ENCODE measurements at regions not wholly inside any gene's neighbourhood (a gene's known extent, or its start where the extent isn't known, plus 50 kb on each side); places are given as distances from the start of the nearest gene placed in this dataset.

GRCh38 chr20:50258790-50259483, 68.3 kb downstream of the CEBPB start:
- DNase-seq (ENCODE audit: low read depth, low spot score): no peak

GRCh38 chr20:50259705-50260478, 69.3 kb downstream of the CEBPB start:
- no peak for DNase-seq (ENCODE audit: low read depth, low spot score)

DNA sequence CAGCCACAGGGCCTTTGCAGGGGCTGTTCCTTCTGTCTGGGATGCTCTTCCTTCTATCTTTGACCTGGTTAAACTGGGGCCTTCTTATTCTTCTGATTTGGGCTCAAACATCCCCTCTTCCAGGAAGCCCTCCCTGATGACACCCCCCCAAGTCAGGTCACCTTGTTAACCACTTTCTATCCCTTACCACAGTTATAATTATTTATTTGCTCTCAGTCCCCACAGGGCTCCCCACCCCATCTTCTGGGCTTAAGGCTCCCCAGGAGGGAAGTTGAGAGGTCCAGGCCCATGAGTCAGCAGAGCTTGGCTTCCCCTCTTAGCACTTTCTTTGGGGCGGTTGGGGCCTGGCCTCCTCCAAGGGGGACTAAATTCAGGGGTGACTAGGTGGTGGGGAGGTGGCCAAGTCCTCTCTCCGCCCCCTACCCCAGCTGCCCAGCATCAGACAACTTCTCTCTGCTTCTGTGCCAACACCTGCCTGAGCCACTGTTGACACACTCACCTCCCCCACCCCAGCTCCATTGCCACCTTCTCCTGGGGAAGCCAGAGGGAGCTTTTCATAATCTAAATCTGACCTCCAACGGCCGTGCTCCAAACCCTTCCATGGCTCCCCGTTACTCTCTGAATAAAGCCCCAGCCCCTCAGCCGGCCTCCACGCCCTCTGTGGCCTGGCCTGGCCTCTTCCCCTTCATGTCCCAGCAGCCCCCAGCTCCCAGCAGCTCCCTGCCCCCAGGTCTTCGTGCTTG, 70.0 kb downstream of the CEBPB start:
- DNase-seq (ENCODE audit: low read depth, low spot score): no peak

- DNase-seq (ENCODE audit: low read depth, low spot score): no peak
Measured at GRCh38 chr20:50261471-50262212, 71.0 kb downstream of the CEBPB start.

GRCh38 chr20:50263831-50264230, 73.2 kb downstream of the CEBPB start:
- no peak for DNase-seq (ENCODE audit: low read depth, low spot score)

DNA sequence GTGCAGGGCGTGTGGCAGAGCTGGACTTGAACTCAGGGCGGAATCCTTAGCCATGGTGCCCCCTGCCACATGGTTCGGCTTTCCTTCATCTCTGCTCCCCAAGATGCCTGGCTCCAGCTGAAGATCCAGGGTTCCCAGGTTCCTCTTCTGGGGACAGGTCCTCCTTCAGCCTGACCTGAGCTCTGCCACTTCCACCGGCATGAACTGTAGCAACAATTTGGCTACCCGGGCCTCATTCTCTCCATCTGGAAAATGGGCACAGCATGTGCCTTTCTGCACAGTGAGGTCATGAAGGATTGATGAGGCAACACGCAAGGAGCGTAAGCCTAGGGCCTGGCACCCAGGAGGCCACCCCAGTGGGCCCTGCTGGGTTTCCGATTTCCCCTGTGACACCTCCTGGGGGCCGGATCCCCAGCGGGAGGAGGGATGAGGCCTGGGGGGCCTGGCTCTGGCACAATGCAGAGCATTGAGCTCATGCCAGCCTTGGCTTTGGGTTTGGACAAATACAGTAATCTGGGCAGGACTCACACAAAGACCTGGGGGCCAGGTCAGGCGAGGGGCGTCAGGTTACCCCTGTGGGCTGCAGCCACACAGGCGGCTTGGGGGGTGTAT, 74.0 kb downstream of the CEBPB start:
- no peak for DNase-seq (ENCODE audit: low read depth, low spot score)

- DNase-seq (ENCODE audit: low read depth, low spot score): no peak
Measured at GRCh38 chr20:50265245-50265946, 74.8 kb downstream of the CEBPB start.

DNA sequence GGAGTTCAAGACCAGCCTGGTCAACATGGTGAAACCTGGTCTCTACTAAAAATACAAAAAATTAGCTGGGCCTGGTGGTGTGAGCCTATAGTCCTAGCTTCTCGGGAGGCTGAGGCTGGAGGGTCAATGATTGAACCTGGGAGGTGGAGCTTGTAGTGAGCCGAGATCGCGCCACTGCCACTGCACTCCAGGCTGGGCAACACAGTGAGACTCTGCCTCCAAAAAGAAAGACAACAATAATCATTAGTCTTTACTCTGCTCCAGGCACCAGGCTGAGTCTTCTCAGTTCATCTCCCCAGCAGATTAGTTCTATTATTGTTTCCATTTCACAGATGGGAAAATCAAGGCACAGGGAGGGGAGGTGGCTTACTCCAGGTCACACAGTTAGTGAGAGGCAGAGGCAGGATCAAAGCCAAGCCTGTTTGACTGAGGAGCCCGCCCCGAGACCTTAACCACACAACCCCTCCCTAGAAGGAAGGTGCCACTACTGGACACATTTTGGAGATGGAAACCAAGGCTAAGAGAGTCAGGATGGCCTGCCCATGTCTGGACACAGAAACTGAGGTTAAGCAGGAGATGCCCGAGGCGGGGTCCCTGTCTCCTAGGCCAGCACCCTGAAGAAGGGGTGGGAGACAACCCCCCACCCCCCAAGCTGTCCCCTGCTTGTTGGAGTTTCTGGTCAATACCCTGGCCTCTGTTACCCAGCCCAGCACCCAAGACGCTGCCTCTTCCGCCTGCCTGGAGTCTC, 75.8 kb downstream of the CEBPB start:
- DNase-seq (ENCODE audit: low read depth, low spot score): no peak

DNA sequence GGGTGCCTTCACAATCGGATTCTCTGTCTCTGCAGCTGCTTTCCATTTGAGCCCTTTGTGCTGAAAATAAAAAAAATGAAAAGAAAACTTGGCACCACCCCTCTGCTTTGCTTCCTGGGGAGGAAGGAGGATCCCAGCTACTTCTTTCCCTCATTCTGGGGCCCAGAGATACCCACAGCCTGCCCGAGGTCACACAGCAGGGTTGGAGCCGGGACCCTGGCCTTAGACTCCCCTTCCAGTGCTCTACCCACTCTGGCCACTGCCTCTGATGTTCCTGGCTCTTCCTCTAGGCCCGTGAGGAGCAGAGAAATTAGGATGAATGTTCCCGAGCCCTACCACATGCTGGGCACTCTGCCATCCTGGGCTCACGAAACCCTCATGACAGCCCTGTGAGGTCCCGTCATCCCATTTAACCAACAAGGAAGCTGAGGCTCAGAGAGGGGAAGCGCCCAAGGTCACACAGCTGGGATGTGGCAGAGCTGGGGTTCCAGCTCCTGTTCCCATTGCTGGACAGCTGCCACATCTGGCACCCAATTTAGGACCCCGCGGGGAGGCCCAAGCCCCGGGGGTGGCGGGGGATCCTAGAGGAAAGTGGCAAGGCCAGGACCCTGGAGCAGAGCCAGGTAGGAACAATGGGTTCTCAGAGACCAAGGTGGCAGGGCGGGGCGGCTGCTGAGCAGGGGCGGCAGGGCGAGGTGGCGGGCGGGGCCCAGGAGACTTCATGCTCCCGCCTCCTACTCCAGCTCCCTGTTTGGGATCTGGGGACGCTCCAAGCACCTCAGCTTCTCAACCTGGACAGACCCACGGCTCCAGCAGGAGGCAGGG, 76.6 kb downstream of the CEBPB start:
- DNase-seq (ENCODE audit: low read depth, low spot score): no peak

GRCh38 chr20:50267866-50268219, 77.2 kb downstream of the CEBPB start:
- no peak for DNase-seq (ENCODE audit: low read depth, low spot score)

DNA sequence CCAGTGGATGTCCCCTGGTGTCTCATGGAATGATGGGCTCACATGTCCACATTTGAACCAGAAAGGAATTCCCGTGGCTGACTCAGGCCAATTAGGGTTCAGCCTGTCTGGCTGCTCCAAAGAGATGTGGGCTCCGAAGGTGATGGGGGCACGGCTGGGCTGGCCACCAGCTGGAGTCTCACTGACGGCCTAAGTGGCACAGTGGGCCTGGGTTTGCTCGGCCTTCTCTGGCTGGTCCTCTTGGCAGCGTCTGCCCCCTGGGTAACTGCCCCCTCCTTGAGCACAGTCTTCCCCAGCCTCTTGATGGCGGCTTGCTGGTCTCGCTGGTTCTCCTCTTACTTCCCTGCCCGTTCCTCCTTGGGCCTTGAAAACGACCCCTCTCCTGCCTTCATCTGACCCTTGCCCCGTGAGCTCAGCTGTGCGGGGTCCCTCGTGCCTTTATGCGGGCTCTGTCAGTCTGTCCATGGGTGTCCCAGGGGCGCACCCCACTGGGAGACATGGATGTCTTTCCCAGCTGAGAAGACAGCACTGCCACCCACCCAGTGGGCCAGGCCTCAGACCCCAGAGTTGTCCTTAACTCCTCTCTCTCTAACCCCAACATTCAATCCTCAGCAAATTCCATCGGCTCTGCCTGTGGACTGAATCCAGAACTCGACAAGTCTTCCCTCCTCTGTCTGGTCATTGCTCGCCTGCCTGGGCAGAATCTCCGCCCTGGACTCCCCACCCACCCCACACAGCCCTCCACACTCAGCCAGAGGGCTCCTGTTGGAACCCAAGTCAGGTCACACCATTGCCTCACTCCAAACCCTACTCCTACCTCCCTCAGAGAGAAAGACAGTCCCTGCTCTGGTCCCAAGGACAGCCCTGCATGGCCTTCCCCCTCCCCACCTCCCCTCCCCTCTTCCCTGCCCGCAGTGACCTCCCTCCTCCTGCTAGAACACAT, 78.7 kb downstream of the CEBPB start:
- DNase-seq (ENCODE audit: low read depth, low spot score): no peak

DNA sequence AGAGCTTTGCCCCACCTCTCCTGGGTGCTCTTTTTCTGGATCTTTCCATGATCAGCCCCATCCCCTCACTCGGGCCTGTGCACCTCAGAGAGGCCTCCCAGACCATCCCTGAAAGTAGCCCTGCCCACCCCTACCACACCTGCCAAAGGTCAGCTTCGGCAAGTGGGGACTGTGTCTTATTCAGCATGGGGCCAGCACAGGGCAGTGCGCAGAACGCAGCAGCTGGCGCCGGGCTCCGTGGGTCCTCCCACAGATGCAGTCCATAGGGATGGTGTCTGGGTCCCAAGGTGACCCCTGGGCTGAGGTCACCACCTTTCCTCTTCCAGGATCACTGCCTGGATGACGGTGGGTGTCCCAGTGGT, 79.4 kb downstream of the CEBPB start:
- DNase-seq (ENCODE audit: low read depth, low spot score): no peak

DNA sequence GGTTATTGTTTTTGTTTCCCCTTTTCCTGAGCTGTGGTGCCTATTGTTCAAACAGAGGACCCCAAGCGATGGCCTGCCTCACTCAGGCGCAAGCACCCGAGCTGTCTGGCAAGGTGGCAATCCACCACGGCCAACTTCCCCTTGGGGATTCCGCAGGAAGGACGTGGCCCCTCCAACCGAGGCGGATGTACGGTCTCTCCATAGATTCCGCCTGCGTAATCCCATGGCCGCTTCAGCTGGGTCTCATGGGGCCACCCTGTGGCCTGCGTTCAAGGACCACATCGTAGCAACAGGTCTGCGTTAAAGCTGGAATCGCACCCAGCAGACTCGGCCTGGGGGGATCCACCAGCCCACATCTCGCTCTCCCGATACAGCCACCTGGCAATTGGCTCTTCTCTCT, 79.9 kb downstream of the CEBPB start:
- DNase-seq (ENCODE audit: low read depth, low spot score): no peak

DNA sequence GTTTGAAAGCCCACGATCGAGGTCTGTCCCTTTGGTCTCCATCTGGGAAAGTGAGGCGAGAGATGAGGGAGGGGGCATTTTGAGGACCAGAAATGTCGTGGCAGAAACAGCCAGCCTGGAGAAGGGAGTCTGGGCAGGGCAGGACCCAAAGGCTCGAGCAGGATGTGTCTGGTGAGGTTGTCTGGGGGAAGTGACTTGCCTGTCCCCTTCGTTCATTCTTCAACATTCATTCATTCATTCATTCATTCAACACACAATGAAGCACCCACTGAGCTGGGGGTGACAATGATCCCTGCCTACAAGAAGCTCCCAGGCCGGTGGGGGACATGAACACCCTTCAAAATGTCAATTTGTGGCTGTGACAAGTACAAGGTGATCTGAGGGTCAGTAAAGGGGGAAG, 80.5 kb downstream of the CEBPB start:
- no peak for DNase-seq (ENCODE audit: low read depth, low spot score)

DNA sequence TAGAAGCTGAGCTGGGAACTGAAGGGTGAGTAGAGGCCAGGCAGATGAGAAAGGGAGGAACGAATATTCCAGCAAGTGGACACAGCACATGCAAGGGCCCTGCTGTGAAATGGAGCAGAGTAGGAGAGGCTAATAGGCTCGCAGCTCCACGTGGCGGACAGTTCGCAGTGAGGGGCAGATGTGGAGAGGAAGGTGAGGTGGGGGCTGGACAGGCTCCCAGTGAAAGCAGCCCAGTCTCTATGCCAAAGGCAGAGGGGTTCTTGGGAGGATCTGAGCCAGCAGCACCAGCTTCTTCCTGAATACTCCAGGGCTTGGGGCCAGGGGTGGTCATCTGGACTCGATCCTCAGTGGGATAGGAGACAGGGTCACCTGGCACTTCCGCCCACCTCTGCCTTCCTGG, 81.0 kb downstream of the CEBPB start:
- DNase-seq (ENCODE audit: low read depth, low spot score): no peak

DNA sequence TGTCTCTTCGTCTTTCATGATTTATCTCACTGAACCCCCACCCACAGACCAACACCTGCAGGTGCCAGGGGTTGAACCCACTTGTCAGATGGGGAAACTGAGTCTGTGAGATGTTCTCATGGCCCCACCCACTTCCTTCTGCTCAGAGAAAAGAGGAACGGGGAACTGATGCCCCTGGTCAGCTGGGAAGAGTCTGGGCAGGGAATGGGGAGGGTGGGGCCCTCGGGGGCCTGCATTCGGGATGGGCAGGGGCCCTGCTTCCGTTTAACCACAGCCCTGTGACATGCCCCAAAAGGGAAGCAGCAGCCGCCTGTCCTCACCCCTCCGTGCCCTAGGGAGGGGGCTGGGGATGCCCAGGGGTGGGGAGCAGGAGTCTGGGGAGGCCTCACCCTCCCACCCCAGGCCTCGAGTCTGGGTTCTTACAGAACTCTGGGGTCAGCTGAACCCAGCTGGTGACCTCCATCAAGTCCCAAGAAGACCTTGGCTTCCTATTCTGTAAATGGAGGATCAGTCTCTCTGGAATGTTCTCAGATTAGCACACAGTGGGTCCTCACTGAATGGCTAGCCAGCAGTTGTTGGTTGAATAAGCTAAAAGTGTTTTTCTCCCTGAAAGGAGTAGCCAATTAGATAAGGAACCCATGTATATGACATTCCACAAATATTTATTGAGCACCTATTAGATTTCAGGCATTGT, 81.5 kb downstream of the CEBPB start:
- no peak for DNase-seq (ENCODE audit: low read depth, low spot score)

GRCh38 chr20:50272724-50273446, 82.3 kb downstream of the CEBPB start:
- DNase-seq (ENCODE audit: low read depth, low spot score): no peak
